ENCODE measurements at regions not wholly inside any gene's neighbourhood (a gene's known extent, or its start where the extent isn't known, plus 50 kb on each side); places are given as distances from the start of the nearest gene placed in this dataset.

GRCh38 chr11:45336136-45336535 lies 50.0 kb upstream of the SYT13 start:
- no peak for TF ChIP-seq CTCF (IDR thresholded peaks at IDR 0.05 in 8 of 11, conservative IDR thresholded peaks at IDR 0.05 in 3 of 11)
- TF ChIP-seq POLR2AphosphoS5 (IDR thresholded peaks at IDR 0.05): no peak
